SU-DHL-6 (cell line): ENCODE measurements at regions not wholly inside any gene's neighbourhood (a gene's known extent, or its start where the extent isn't known, plus 50 kb on each side); places are given as distances from the start of the nearest gene placed in this dataset.

ENCODE experiments used
- EZH2phosphoT487 ChIP-seq: fragments of 200-600 bp; sonication (generic), shearing (Covaris generic); conservative IDR thresholded peaks from 2 replicates; pipeline ENCODE4 v1.6.1; 2018; ENCODE audit warnings: mild to moderate bottlenecking, antibody characterized with exemption, low read length, moderate library complexity, mixed read lengths
- TF ChIP-seq, protein P1 (sequence below): fragments of 200-600 bp; sonication (generic); IDR thresholded peaks from one replicate; pipeline ENCODE4 v1.5.1; 2017; ENCODE audit warnings: antibody characterized with exemption, mild to moderate bottlenecking, low read length, moderate library complexity; ENCODE audit not compliant: insufficient read depth, poor library complexity, severe bottlenecking

GRCh38 chr2:77778917-77779316, 256.7 kb upstream of the LRRTM4 start:
- TF ChIP-seq, protein P1, sequence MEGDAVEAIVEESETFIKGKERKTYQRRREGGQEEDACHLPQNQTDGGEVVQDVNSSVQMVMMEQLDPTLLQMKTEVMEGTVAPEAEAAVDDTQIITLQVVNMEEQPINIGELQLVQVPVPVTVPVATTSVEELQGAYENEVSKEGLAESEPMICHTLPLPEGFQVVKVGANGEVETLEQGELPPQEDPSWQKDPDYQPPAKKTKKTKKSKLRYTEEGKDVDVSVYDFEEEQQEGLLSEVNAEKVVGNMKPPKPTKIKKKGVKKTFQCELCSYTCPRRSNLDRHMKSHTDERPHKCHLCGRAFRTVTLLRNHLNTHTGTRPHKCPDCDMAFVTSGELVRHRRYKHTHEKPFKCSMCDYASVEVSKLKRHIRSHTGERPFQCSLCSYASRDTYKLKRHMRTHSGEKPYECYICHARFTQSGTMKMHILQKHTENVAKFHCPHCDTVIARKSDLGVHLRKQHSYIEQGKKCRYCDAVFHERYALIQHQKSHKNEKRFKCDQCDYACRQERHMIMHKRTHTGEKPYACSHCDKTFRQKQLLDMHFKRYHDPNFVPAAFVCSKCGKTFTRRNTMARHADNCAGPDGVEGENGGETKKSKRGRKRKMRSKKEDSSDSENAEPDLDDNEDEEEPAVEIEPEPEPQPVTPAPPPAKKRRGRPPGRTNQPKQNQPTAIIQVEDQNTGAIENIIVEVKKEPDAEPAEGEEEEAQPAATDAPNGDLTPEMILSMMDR, result no peak
- no peak for TF ChIP-seq EZH2phosphoT487
